GM23338 (cell line): ENCODE measurements at regions not wholly inside any gene's neighbourhood (a gene's known extent, or its start where the extent isn't known, plus 50 kb on each side); places are given as distances from the start of the nearest gene placed in this dataset.

Experiments
- ATAC-seq: fragments of 200-7000 bp; cut with Tn5 transposase; 3 replicates; pipeline ENCODE4 v1.9.1; 2020
- DNase-seq: peaks from one replicate; pipeline ENCODE4 v3.0.0-alpha.2; 2015; ENCODE audit warnings: low spot score
- H2AFZ ChIP-seq: fragments of 200-600 bp; sonication (generic); 2 replicates; pipeline ENCODE4 v1.8.0; 2016; ENCODE audit warnings: antibody characterized with exemption, mild to moderate bottlenecking, moderate library complexity
- H3F3A ChIP-seq: fragments of 200-600 bp; sonication (generic); replicated peaks from 2 replicates; pipeline ENCODE4 v1.8.0; 2017; ENCODE audit warnings: antibody characterized with exemption, mixed run types, low read depth
- H3K27ac ChIP-seq: fragments of 200-600 bp; sonication (generic); 2 replicates; pipeline ENCODE4 v1.6.1; 2016; ENCODE audit warnings: low read depth
- H3K27me3 ChIP-seq: fragments of 200-600 bp; sonication (generic); 2 replicates; pipeline ENCODE4 v1.8.0; 2016; ENCODE audit warnings: mild to moderate bottlenecking, mixed run types, moderate library complexity; ENCODE audit not compliant: insufficient read depth
- H3K36me3 ChIP-seq: fragments of 200-600 bp; sonication (generic); 2 replicates; pipeline ENCODE4 v1.8.0; 2016; ENCODE audit warnings: mild to moderate bottlenecking; ENCODE audit not compliant: insufficient read depth
- H3K4me1 ChIP-seq: fragments of 200-600 bp; sonication (generic); 2 replicates; pipeline ENCODE4 v1.8.0; 2016; ENCODE audit warnings: mild to moderate bottlenecking, moderate library complexity; ENCODE audit not compliant: insufficient read depth
- H3K4me2 ChIP-seq: fragments of 200-600 bp; sonication (generic); 2 replicates; pipeline ENCODE4 v1.7.1; 2017; ENCODE audit warnings: mixed run types
- H3K4me3 ChIP-seq: fragments of 200-600 bp; sonication (generic); 2 replicates; pipeline ENCODE4 v1.6.1; 2016; ENCODE audit warnings: mixed run types
- H3K79me2 ChIP-seq: fragments of 200-600 bp; sonication (generic); replicated peaks from 2 replicates; pipeline ENCODE4 v1.8.0; 2017; ENCODE audit warnings: mild to moderate bottlenecking; ENCODE audit not compliant: insufficient read depth
- H3K9me2 ChIP-seq: fragments of 200-600 bp; sonication (generic); 2 replicates; pipeline ENCODE4 v1.8.0; 2017; ENCODE audit not compliant: insufficient read depth
- H4K20me1 ChIP-seq: fragments of 200-600 bp; sonication (generic); replicated peaks from 2 replicates; pipeline ENCODE4 v1.8.0; 2017; ENCODE audit warnings: mild to moderate bottlenecking; ENCODE audit not compliant: insufficient read depth
- H3K27ac Mint-ChIP-seq: 2 replicates; pipeline ENCODE4 v1.8.0; 2020; ENCODE audit warnings: inconsistent platforms, mild to moderate bottlenecking, moderate library complexity, mixed read lengths
- H3K27me3 Mint-ChIP-seq: 3 replicates; pipeline ENCODE4 v1.8.0; 2022; ENCODE audit warnings: low read depth, mild to moderate bottlenecking, moderate library complexity, mixed read lengths, inconsistent platforms; ENCODE audit not compliant: insufficient read depth, poor library complexity
- H3K36me3 Mint-ChIP-seq: 3 replicates; pipeline ENCODE4 v1.8.0; 2021; ENCODE audit warnings: low read depth, mild to moderate bottlenecking, inconsistent platforms, moderate library complexity, mixed read lengths
- H3K4me1 Mint-ChIP-seq: 3 replicates; pipeline ENCODE4 v1.8.0; 2020; ENCODE audit warnings: mild to moderate bottlenecking, inconsistent platforms, mixed read lengths
- H3K4me3 Mint-ChIP-seq: 3 replicates; pipeline ENCODE4 v1.8.0; 2021; ENCODE audit warnings: moderate library complexity, mild to moderate bottlenecking, inconsistent platforms, mixed read lengths
- H3K9me3 Mint-ChIP-seq: 3 replicates; pipeline ENCODE4 v1.8.0; 2020; ENCODE audit warnings: moderate library complexity, mild to moderate bottlenecking, inconsistent platforms, mixed read lengths
- CREB1 ChIP-seq: fragments of 250-450 bp; sonication (Bioruptor Pico); IDR thresholded peaks from 2 replicates; pipeline ENCODE4 v1.5.0; 2020; ENCODE audit warnings: low read depth, mild to moderate bottlenecking, moderate library complexity
- EZH2 ChIP-seq: fragments of 200-600 bp; sonication (generic); IDR thresholded peaks from one replicate; pipeline ENCODE4 v1.8.0; 2017; ENCODE audit warnings: antibody characterized with exemption, mild to moderate bottlenecking, low read depth; ENCODE audit not compliant: unreplicated experiment
- EZH2phosphoT487 ChIP-seq: fragments of 200-600 bp; sonication (generic); IDR thresholded peaks from one replicate; pipeline ENCODE4 v1.8.1; 2018; ENCODE audit warnings: antibody characterized with exemption; ENCODE audit not compliant: unreplicated experiment
- JUNB ChIP-seq: IDR thresholded peaks from one replicate; pipeline ENCODE4 v1.6.1; 2016; ENCODE audit warnings: antibody characterized with exemption; ENCODE audit not compliant: unreplicated experiment
- NANOG ChIP-seq: IDR thresholded peaks from 2 replicates; pipeline ENCODE4 v1.6.1; 2016; ENCODE audit warnings: antibody characterized with exemption, borderline replicate concordance
- POLR2AphosphoS5 ChIP-seq: IDR thresholded peaks from 2 replicates; pipeline ENCODE4 v1.6.1; 2016; ENCODE audit warnings: antibody characterized with exemption, low read depth
- STAT1 ChIP-seq: IDR thresholded peaks from one replicate; pipeline ENCODE4 v1.6.1; 2016; ENCODE audit warnings: antibody characterized with exemption; ENCODE audit not compliant: unreplicated experiment
- ZNF114 ChIP-seq: fragments of 250-450 bp; sonication (Bioruptor Pico); IDR thresholded peaks from 2 replicates; pipeline ENCODE4 v1.5.0; 2020; ENCODE audit warnings: mild to moderate bottlenecking, moderate library complexity
- ZNF331 ChIP-seq: fragments of 250-450 bp; sonication (Bioruptor Pico); IDR thresholded peaks from 2 replicates; pipeline ENCODE4 v1.5.0; 2020; ENCODE audit warnings: low read depth, mild to moderate bottlenecking, moderate library complexity
- TF ChIP-seq, protein P1 (sequence below): IDR thresholded peaks from one replicate; pipeline ENCODE4 v1.6.1; 2018; ENCODE audit warnings: antibody characterized with exemption; ENCODE audit not compliant: unreplicated experiment
- TF ChIP-seq, protein P2 (sequence below): IDR thresholded peaks from 2 replicates; pipeline ENCODE4 v1.6.1; 2016; ENCODE audit warnings: antibody characterized with exemption
- TF ChIP-seq, protein P3 (sequence below): fragments of 250-450 bp; sonication (Bioruptor Pico); IDR thresholded peaks from 2 replicates; pipeline ENCODE4 v1.5.0; 2020; ENCODE audit warnings: mild to moderate bottlenecking, moderate library complexity

DNA sequence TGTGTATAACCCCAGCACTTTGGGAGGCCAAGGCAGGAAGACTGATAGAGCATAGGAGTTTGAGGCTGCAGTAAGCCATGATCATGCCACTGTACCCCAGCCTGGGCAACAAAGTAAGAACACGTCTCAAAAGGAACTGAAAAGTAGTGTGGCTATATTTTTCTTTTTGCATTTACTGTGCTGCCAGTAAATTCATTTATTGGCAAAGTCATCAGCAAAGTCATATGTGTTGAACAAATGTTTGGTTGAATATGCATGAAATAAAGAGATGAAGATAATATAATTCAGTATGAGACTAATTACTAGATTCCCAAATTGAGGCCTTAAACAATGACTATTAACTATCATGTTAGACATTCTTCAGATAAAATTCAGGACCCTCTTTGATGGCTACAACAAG, 829.1 kb downstream of the PCDH7 start (continued):
- TF ChIP-seq, protein P1, sequence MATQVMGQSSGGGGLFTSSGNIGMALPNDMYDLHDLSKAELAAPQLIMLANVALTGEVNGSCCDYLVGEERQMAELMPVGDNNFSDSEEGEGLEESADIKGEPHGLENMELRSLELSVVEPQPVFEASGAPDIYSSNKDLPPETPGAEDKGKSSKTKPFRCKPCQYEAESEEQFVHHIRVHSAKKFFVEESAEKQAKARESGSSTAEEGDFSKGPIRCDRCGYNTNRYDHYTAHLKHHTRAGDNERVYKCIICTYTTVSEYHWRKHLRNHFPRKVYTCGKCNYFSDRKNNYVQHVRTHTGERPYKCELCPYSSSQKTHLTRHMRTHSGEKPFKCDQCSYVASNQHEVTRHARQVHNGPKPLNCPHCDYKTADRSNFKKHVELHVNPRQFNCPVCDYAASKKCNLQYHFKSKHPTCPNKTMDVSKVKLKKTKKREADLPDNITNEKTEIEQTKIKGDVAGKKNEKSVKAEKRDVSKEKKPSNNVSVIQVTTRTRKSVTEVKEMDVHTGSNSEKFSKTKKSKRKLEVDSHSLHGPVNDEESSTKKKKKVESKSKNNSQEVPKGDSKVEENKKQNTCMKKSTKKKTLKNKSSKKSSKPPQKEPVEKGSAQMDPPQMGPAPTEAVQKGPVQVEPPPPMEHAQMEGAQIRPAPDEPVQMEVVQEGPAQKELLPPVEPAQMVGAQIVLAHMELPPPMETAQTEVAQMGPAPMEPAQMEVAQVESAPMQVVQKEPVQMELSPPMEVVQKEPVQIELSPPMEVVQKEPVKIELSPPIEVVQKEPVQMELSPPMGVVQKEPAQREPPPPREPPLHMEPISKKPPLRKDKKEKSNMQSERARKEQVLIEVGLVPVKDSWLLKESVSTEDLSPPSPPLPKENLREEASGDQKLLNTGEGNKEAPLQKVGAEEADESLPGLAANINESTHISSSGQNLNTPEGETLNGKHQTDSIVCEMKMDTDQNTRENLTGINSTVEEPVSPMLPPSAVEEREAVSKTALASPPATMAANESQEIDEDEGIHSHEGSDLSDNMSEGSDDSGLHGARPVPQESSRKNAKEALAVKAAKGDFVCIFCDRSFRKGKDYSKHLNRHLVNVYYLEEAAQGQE = no peak
- no peak for TF ChIP-seq NANOG

DNA sequence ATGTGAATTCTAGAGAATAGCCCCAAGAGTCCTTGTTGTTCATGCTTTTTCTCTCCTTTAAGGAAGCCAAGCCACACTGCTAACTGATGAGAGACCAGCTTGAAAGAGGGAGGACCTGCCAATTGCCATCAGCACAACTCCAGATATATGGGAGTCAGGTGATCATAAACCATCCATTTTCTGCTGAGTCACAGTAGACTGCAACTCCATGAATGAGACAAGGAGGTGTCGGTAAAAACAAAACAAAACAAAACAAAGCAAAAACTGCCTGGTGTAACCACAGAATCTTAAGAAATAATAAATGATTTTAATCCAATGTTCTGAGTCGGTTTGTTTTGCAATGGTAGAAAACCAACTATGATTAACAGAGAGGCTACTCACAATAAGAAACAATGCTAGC, 837.3 kb downstream of the PCDH7 start:
- Mint-ChIP-seq H3K27me3 (no peaks in the 10 kb centered on the region), H3K27ac (peak overlapping the region; percentile 67; the same call in 1 of the 2 replicates), H3K4me1 (no peaks in the 10 kb centered on the region), H3K4me3 (no peak overlapping the region), H3K9me3 (no peaks in the 10 kb centered on the region), H3K36me3 (no peaks in the 10 kb centered on the region)
- Histone ChIP-seq H3F3A (no peaks in the 10 kb centered on the region), H3K4me2 (no peak overlapping the region), H4K20me1 (no peaks in the 10 kb centered on the region), H3K9me2 (0 out of 2 replicates have a peak, but pooled peaks cover 4% of the 10 kb centered on the region), H2AFZ (0 out of 2 replicates have a peak overlapping the region, but pooled peaks have one; percentile 54), H3K27me3 (no peaks in the 10 kb centered on the region), H3K79me2 (no peaks in the 10 kb centered on the region), H3K27ac (no peak overlapping the region), H3K4me1 (no peaks in the 10 kb centered on the region), H3K36me3 (no peaks in the 10 kb centered on the region), H3K4me3 (no peak overlapping the region)
- DNase-seq (no peak), ATAC-seq (no peak)
- TF ChIP-seq, protein P2, sequence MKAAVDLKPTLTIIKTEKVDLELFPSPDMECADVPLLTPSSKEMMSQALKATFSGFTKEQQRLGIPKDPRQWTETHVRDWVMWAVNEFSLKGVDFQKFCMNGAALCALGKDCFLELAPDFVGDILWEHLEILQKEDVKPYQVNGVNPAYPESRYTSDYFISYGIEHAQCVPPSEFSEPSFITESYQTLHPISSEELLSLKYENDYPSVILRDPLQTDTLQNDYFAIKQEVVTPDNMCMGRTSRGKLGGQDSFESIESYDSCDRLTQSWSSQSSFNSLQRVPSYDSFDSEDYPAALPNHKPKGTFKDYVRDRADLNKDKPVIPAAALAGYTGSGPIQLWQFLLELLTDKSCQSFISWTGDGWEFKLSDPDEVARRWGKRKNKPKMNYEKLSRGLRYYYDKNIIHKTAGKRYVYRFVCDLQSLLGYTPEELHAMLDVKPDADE = no peak
- TF ChIP-seq, protein P1 = no peak
- TF ChIP-seq ZNF114 (CRISPR knock-in tag) (no peak), EZH2phosphoT487 (no peak), CREB1 (no peak), NANOG (no peak), JUNB (no peak), STAT1 (no peak), ZNF331 (CRISPR knock-in tag) (no peak), POLR2AphosphoS5 (no peak), EZH2 (no peak)
- TF ChIP-seq, protein P3, sequence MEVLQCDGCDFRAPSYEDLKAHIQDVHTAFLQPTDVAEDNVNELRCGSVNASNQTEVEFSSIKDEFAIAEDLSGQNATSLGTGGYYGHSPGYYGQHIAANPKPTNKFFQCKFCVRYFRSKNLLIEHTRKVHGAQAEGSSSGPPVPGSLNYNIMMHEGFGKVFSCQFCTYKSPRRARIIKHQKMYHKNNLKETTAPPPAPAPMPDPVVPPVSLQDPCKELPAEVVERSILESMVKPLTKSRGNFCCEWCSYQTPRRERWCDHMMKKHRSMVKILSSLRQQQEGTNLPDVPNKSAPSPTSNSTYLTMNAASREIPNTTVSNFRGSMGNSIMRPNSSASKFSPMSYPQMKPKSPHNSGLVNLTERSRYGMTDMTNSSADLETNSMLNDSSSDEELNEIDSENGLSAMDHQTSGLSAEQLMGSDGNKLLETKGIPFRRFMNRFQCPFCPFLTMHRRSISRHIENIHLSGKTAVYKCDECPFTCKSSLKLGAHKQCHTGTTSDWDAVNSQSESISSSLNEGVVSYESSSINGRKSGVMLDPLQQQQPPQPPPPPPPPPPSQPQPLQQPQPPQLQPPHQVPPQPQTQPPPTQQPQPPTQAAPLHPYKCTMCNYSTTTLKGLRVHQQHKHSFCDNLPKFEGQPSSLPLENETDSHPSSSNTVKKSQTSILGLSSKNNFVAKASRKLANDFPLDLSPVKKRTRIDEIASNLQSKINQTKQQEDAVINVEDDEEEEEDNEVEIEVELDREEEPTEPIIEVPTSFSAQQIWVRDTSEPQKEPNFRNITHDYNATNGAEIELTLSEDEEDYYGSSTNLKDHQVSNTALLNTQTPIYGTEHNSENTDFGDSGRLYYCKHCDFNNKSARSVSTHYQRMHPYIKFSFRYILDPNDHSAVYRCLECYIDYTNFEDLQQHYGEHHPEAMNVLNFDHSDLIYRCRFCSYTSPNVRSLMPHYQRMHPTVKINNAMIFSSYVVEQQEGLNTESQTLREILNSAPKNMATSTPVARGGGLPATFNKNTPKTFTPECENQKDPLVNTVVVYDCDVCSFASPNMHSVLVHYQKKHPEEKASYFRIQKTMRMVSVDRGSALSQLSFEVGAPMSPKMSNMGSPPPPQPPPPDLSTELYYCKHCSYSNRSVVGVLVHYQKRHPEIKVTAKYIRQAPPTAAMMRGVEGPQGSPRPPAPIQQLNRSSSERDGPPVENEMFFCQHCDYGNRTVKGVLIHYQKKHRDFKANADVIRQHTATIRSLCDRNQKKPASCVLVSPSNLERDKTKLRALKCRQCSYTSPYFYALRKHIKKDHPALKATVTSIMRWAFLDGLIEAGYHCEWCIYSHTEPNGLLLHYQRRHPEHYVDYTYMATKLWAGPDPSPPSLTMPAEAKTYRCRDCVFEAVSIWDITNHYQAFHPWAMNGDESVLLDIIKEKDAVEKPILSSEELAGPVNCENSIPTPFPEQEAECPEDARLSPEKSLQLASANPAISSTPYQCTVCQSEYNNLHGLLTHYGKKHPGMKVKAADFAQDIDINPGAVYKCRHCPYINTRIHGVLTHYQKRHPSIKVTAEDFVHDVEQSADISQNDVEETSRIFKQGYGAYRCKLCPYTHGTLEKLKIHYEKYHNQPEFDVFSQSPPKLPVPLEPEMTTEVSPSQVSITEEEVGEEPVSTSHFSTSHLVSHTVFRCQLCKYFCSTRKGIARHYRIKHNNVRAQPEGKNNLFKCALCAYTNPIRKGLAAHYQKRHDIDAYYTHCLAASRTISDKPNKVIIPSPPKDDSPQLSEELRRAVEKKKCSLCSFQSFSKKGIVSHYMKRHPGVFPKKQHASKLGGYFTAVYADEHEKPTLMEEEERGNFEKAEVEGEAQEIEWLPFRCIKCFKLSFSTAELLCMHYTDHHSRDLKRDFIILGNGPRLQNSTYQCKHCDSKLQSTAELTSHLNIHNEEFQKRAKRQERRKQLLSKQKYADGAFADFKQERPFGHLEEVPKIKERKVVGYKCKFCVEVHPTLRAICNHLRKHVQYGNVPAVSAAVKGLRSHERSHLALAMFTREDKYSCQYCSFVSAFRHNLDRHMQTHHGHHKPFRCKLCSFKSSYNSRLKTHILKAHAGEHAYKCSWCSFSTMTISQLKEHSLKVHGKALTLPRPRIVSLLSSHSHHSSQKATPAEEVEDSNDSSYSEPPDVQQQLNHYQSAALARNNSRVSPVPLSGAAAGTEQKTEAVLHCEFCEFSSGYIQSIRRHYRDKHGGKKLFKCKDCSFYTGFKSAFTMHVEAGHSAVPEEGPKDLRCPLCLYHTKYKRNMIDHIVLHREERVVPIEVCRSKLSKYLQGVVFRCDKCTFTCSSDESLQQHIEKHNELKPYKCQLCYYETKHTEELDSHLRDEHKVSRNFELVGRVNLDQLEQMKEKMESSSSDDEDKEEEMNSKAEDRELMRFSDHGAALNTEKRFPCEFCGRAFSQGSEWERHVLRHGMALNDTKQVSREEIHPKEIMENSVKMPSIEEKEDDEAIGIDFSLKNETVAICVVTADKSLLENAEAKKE (CRISPR knock-in tag) = no peak
